ENCODE measurements at regions not wholly inside any gene's neighbourhood (a gene's known extent, or its start where the extent isn't known, plus 50 kb on each side); places are given as distances from the start of the nearest gene placed in this dataset.

- H3K79me2 ChIP-seq (ENCODE audit: insufficient read depth): no peaks in the 10 kb centered on the region
- in situ Hi-C loops (cut with MboI): no loop called here
- H3K27me3 ChIP-seq (replicated peaks; ENCODE audit: insufficient read depth): no peaks in the 10 kb centered on the region; the same call in none of the 2 replicates
- no peak overlapping the region for H3K27ac ChIP-seq
- no peaks in the 10 kb centered on the region for H3F3A ChIP-seq (ENCODE audit: insufficient read depth)
- H3K4me2 ChIP-seq (ENCODE audit: unreplicated experiment): no peak overlapping the region
- no peak for DNase-seq
- H3K9me2 ChIP-seq (ENCODE audit: insufficient read depth): no peaks in the 10 kb centered on the region
- no peak overlapping the region for H3K4me3 ChIP-seq
- TF ChIP-seq EZH2phosphoT487 (IDR thresholded peaks at IDR 0.05; ENCODE audit: insufficient read depth, low read depth): no peak
- no peak for TF ChIP-seq EZH2 (IDR thresholded peaks at IDR 0.05; ENCODE audit: insufficient read depth, poor library complexity, severe bottlenecking)
- H3K9me3 ChIP-seq (ENCODE audit: low read depth): no peaks in the 10 kb centered on the region
- WGBS, 2 experiments (ENCODE audit: low coverage in 1 of 2, low lambda C conversion rate in 2 of 2, missing lambda C conversion rate in 2 of 2): 43 to 48% methylated on average over 10 of the region's 10 CpGs
- no peak overlapping the region for H2AFZ ChIP-seq
- no peaks in the 10 kb centered on the region for H3K4me1 ChIP-seq (ENCODE audit: insufficient read depth)
- H3K36me3 ChIP-seq (ENCODE audit: low read depth): no peaks in the 10 kb centered on the region
- H3K9ac ChIP-seq: no peak overlapping the region
- no peaks in the 10 kb centered on the region for H4K20me1 ChIP-seq (ENCODE audit: insufficient read depth)
These were observed 252.2 kb upstream of the PDE10A start for GRCh38 chr6:165915022-165915770.

- DNase-seq: no peak
- Histone ChIP-seq H3K9ac (no peak overlapping the region), H3K79me2 (ENCODE audit: insufficient read depth) (no peaks in the 10 kb centered on the region), H3F3A (ENCODE audit: insufficient read depth) (no peaks in the 10 kb centered on the region), H3K27ac (no peak overlapping the region), H3K4me2 (ENCODE audit: unreplicated experiment) (no peak overlapping the region), H3K36me3 (ENCODE audit: low read depth) (no peaks in the 10 kb centered on the region), H3K9me3 (ENCODE audit: low read depth) (no peaks in the 10 kb centered on the region), H3K27me3 (replicated peaks; ENCODE audit: insufficient read depth) (no peaks in the 10 kb centered on the region; the same call in none of the 2 replicates), H3K9me2 (ENCODE audit: insufficient read depth) (no peaks in the 10 kb centered on the region), H2AFZ (no peak overlapping the region), H3K4me1 (ENCODE audit: insufficient read depth) (no peaks in the 10 kb centered on the region), H3K4me3 (no peak overlapping the region), H4K20me1 (ENCODE audit: insufficient read depth) (no peaks in the 10 kb centered on the region)
- in situ Hi-C loops (cut with MboI): no loop called here
- WGBS, 2 experiments (ENCODE audit: low coverage in 1 of 2, low lambda C conversion rate in 2 of 2, missing lambda C conversion rate in 2 of 2): 36 to 37% methylated on average over 8 of the region's 8 CpGs
- TF ChIP-seq EZH2 (IDR thresholded peaks at IDR 0.05; ENCODE audit: insufficient read depth, poor library complexity, severe bottlenecking): no peak
- no peak for TF ChIP-seq EZH2phosphoT487 (IDR thresholded peaks at IDR 0.05; ENCODE audit: insufficient read depth, low read depth)
These were observed 250.9 kb upstream of the PDE10A start for GRCh38 chr6:165913676-165914570.

DNA sequence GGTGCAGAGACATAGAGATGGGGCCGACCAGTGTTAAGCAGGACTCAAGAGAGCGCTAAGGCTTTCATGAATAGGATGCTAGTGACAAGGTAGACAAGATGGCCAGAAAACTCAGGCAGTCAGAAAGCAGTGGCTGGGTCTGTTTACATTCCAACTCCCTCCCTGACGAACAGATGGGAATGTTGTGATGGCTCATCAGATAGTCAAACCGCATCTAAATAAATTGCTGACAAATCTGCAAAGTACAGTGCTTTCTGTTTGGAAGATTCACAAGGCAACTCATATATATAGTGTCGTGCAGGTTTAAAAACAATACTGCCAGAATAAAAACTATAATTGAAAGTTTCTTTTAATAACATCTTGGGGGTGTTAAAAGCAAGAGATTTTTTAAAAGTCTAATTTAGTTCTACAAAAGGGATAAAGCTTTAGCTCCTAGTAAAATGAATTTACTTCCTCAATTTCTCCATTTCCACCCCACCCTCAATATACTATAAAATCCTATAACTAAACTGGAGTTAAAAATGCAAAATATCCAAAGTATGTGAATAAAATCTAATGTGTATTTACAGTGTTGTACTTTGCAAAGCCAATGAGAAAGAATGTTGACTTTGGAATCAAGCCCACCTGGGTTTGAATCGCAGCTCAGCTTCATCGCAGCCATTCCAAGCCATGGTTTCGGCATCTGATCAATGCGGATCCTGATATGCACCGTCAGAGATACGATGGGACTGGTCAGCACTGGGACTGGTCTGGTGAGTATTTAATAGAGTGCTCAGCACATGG, 247.3 kb upstream of the PDE10A start:
- Histone ChIP-seq H3K27me3 (replicated peaks; ENCODE audit: insufficient read depth) (no peaks in the 10 kb centered on the region; the same call in 1 of the 2 replicates), H2AFZ (no peak overlapping the region), H3K4me2 (ENCODE audit: unreplicated experiment) (no peak overlapping the region), H3K36me3 (ENCODE audit: low read depth) (no peaks in the 10 kb centered on the region), H3K9me2 (ENCODE audit: insufficient read depth) (no peaks in the 10 kb centered on the region), H3K9ac (no peak overlapping the region), H4K20me1 (ENCODE audit: insufficient read depth) (no peaks in the 10 kb centered on the region), H3K9me3 (ENCODE audit: low read depth) (no peaks in the 10 kb centered on the region), H3K27ac (no peak overlapping the region), H3F3A (ENCODE audit: insufficient read depth) (no peaks in the 10 kb centered on the region), H3K79me2 (ENCODE audit: insufficient read depth) (no peaks in the 10 kb centered on the region), H3K4me3 (no peak overlapping the region), H3K4me1 (ENCODE audit: insufficient read depth) (no peaks in the 10 kb centered on the region)
- TF ChIP-seq EZH2phosphoT487 (IDR thresholded peaks at IDR 0.05; ENCODE audit: insufficient read depth, low read depth): no peak
- no peak for TF ChIP-seq EZH2 (IDR thresholded peaks at IDR 0.05; ENCODE audit: insufficient read depth, poor library complexity, severe bottlenecking)
- WGBS, 2 experiments (ENCODE audit: low coverage in 1 of 2, low lambda C conversion rate in 2 of 2, missing lambda C conversion rate in 2 of 2): 54 to 56% methylated on average over 11 of the region's 11 CpGs
- in situ Hi-C loops (cut with MboI): no loop called here
- DNase-seq: no peak

- H3K36me3 ChIP-seq (ENCODE audit: low read depth): no peaks in the 10 kb centered on the region
- no peaks in the 10 kb centered on the region for H3F3A ChIP-seq (ENCODE audit: insufficient read depth)
- no peaks in the 10 kb centered on the region for H3K79me2 ChIP-seq (ENCODE audit: insufficient read depth)
- no peak overlapping the region for H3K4me3 ChIP-seq
- H3K27ac ChIP-seq: no peak overlapping the region
- H3K9me2 ChIP-seq (ENCODE audit: insufficient read depth): no peaks in the 10 kb centered on the region
- H3K4me1 ChIP-seq (ENCODE audit: insufficient read depth): no peaks in the 10 kb centered on the region
- H3K4me2 ChIP-seq (ENCODE audit: unreplicated experiment): no peak overlapping the region
- H3K27me3 ChIP-seq (replicated peaks; ENCODE audit: insufficient read depth): no peaks in the 10 kb centered on the region
- DNase-seq: no peak
- WGBS, 2 experiments (ENCODE audit: low coverage in 1 of 2, low lambda C conversion rate in 2 of 2, missing lambda C conversion rate in 2 of 2): 64 to 76% methylated on average over 7 of the region's 7 CpGs
- no peaks in the 10 kb centered on the region for H3K9me3 ChIP-seq (ENCODE audit: low read depth)
- H2AFZ ChIP-seq: no peak overlapping the region
- H3K9ac ChIP-seq: no peak overlapping the region
- in situ Hi-C loops (cut with MboI): no loop called here
- H4K20me1 ChIP-seq (ENCODE audit: insufficient read depth): no peaks in the 10 kb centered on the region
- TF ChIP-seq EZH2 (IDR thresholded peaks at IDR 0.05; ENCODE audit: insufficient read depth, poor library complexity, severe bottlenecking): no peak
- no peak for TF ChIP-seq EZH2phosphoT487 (IDR thresholded peaks at IDR 0.05; ENCODE audit: insufficient read depth, low read depth)
These were observed 243.7 kb upstream of the PDE10A start for GRCh38 chr6:165906736-165907135.
